Endothelial cell of umbilical vein (primary cell): ENCODE measurements at regions not wholly inside any gene's neighbourhood (a gene's known extent, or its start where the extent isn't known, plus 50 kb on each side); places are given as distances from the start of the nearest gene placed in this dataset.

Source experiments
- BruUV-seq: library from RNA; stranded (reverse); fragments of 400-500 nt; replicated peaks from 2 replicates; lab custom pipeline; 2021; lab: Mats Ljungman, UMichigan
- CTCF ChIA-PET: fragments of 300-600, 350-600 bp; sonication (Branson Sonifier 250); formaldehyde crosslinking; loops from one replicate; lab custom pipeline; 2021; ENCODE audit warnings: antibody characterized with exemption, inconsistent platforms; lab: Charles Lee
- POLR2A ChIA-PET: fragments of 300-600, 350-600 bp; sonication (Branson Sonifier 250); formaldehyde crosslinking; loops from one replicate; lab custom pipeline; 2021; ENCODE audit warnings: antibody characterized with exemption, inconsistent platforms; lab: Charles Lee
- DNase-seq: peaks from one replicate; pipeline ENCODE4 v3.0.0-alpha.2; 2011; ENCODE audit warnings: low read depth, low spot score
- FAIRE-seq: peaks from 2 replicates; lab custom pipeline; 2011; peaks lifted over from hg19 to GRCh38; lab: Jason Lieb, UNC
- H2AFZ ChIP-seq: 2 replicates; pipeline ENCODE4 v1.6.0; 2012; ENCODE audit warnings: low read depth, low read length, control low read depth, inconsistent platforms
- H3K27ac ChIP-seq: 2 replicates; pipeline ENCODE4 v1.5.1; 2011; ENCODE audit warnings: low read depth, mild to moderate bottlenecking, control low read depth, low read length, moderate library complexity; ENCODE audit not compliant: insufficient read depth
- H3K27me3 ChIP-seq, 2 experiments: 2 replicates each; pipeline versions ENCODE4 v1.6.0 to v1.6.1; 2011; ENCODE audit warnings: low read length in 2 of 2, mixed read lengths in 1 of 2; ENCODE audit not compliant: control insufficient read depth in 2 of 2, insufficient read depth in 2 of 2
- H3K36me3 ChIP-seq, 2 experiments: 2 replicates in 1 of 2; 3 replicates in 1 of 2; pipeline ENCODE4 v1.5.1; 2011; ENCODE audit warnings: low read length in 2 of 2, mild to moderate bottlenecking in 1 of 2, moderate library complexity in 1 of 2; ENCODE audit not compliant: control insufficient read depth in 2 of 2, insufficient read depth in 2 of 2; ENCODE audit errors: extremely low read depth in 1 of 2
- H3K4me1 ChIP-seq: 3 replicates; pipeline ENCODE4 v1.5.1; 2011; ENCODE audit warnings: mild to moderate bottlenecking, low read length; ENCODE audit not compliant: control insufficient read depth, insufficient read depth; ENCODE audit errors: extremely low read depth
- H3K4me2 ChIP-seq: 2 replicates; pipeline ENCODE4 v1.6.1; 2011; ENCODE audit warnings: low read length, control low read depth, mixed read lengths; ENCODE audit not compliant: insufficient read depth
- H3K4me3 ChIP-seq, 3 experiments: fragments of 200-600 bp in 1 of 3; sonication (generic), shearing (Covaris generic) in 1 of 3; replicated peaks in 1 of 3; 2 replicates each; pipeline ENCODE4 v1.5.1; 2011 to 2016; ENCODE audit warnings: control low read depth in 3 of 3, low read length in 3 of 3, mild to moderate bottlenecking in 2 of 3, inconsistent platforms in 1 of 3, low read depth in 1 of 3, moderate library complexity in 1 of 3; ENCODE audit not compliant: insufficient read depth in 1 of 3
- H3K79me2 ChIP-seq: 2 replicates; pipeline ENCODE4 v1.6.0; 2012; ENCODE audit warnings: low read length, inconsistent platforms; ENCODE audit not compliant: control insufficient read depth, insufficient read depth
- H3K9ac ChIP-seq: replicated peaks from 2 replicates; pipeline ENCODE3; 2011; ENCODE audit warnings: low read length, control low read depth; ENCODE audit not compliant: insufficient read depth; ENCODE audit errors: extremely low read depth
- H3K9me1 ChIP-seq: replicated peaks from 3 replicates; pipeline ENCODE4 v1.6.0; 2011; ENCODE audit warnings: mild to moderate bottlenecking, low read length; ENCODE audit not compliant: control insufficient read depth, insufficient read depth; ENCODE audit errors: extremely low read depth
- H3K9me3 ChIP-seq: replicated peaks from 2 replicates; pipeline ENCODE4 v1.5.1; 2012; ENCODE audit warnings: low read length, inconsistent platforms; ENCODE audit not compliant: control insufficient read depth, insufficient read depth
- H4K20me1 ChIP-seq: replicated peaks from 2 replicates; pipeline ENCODE3; 2011; ENCODE audit warnings: mild to moderate bottlenecking, low read length; ENCODE audit not compliant: control insufficient read depth, insufficient read depth; ENCODE audit errors: extremely low read depth
- EZH2 ChIP-seq: IDR thresholded peaks from 2 replicates; pipeline ENCODE4 v1.6.1; 2012; ENCODE audit warnings: borderline replicate concordance, low read depth, mild to moderate bottlenecking, moderate library complexity, low read length, inconsistent platforms; ENCODE audit not compliant: severe bottlenecking
- FOS ChIP-seq: IDR thresholded peaks from 2 replicates; pipeline ENCODE4 v1.6.1; 2011; ENCODE audit warnings: mild to moderate bottlenecking, low read length, moderate library complexity, borderline replicate concordance; ENCODE audit not compliant: insufficient read depth
- GATA2 ChIP-seq: IDR thresholded peaks from 2 replicates; pipeline ENCODE4 v1.7.0; 2011; ENCODE audit warnings: low read depth, mild to moderate bottlenecking, moderate library complexity, mixed read lengths, low read length; ENCODE audit not compliant: insufficient read length, insufficient read depth
- JUN ChIP-seq: IDR thresholded peaks from 2 replicates; pipeline ENCODE4 v1.6.1; 2011; ENCODE audit warnings: borderline replicate concordance, low read depth; ENCODE audit not compliant: insufficient read length, insufficient read depth
- MYC ChIP-seq: IDR thresholded peaks from one replicate; pipeline ENCODE4 v1.6.1; 2011; ENCODE audit warnings: mild to moderate bottlenecking, low read depth, low read length
- POLR2A ChIP-seq: IDR thresholded peaks from 2 replicates; pipeline ENCODE4 v1.6.1; 2012; ENCODE audit warnings: low read depth, mild to moderate bottlenecking, control low read depth, low read length
- POLR2AphosphoS5 ChIP-seq: IDR thresholded peaks from 2 replicates; pipeline ENCODE4 v1.6.1; 2012; ENCODE audit warnings: low read depth, mild to moderate bottlenecking, control low read depth, low read length, moderate library complexity; ENCODE audit not compliant: insufficient read depth
- dilution Hi-C: fragments of 300-500 bp; cut with MboI; formaldehyde crosslinking; loops from one replicate; pipeline ENCODE4 v1.15.0; 2019; ENCODE audit warnings: low sequenced_read_pairs; ENCODE audit not compliant: extremely low pct_ligation_motif_present
- intact Hi-C: fragments of 100-400 bp; cut with micrococcal nuclease; formaldehyde crosslinking; loops from one replicate; pipeline ENCODE4 v1.10.0; 2022
- TF ChIP-seq, protein P1 (sequence below), 2 donors: IDR thresholded peaks; 1 replicate in 1 of 2; 2 replicates in 1 of 2; pipeline ENCODE4 v1.5.1; 2011; ENCODE audit warnings: low read length in 2 of 2, mild to moderate bottlenecking in 2 of 2, moderate library complexity in 2 of 2, control low read depth in 1 of 2, inconsistent platforms in 1 of 2, low read depth in 1 of 2; ENCODE audit not compliant: insufficient read depth in 1 of 2; ENCODE audit errors: extremely low read depth in 1 of 2
- TF ChIP-seq, protein P2 (sequence below): IDR thresholded peaks from 2 replicates; pipeline ENCODE4 v1.6.1; 2011; ENCODE audit not compliant: insufficient read depth, insufficient read length

DNA sequence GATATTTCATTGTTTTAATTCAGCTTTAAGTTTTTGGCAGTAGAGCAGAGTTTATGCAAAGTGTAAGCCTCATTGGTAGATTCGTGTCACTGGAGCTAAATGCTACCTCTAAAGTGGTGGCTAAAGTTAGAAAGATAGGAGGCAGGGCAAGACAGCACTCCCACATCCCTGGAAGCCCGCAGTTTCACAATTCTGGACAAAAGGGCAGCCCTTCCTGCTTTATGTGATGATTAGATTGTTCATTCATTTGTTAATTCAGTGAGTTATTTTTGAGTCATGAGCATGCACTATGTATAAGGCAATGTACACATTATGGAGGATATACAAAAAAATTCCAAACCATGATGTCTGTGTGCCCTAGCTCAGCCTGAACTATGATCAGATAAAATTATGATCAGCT is 52.1 kb upstream of the EIF3M start:
- H3K9ac ChIP-seq, result no peak overlapping the region
- H3K4me1 ChIP-seq, result no peaks in the 10 kb centered on the region
- no peaks in the 10 kb centered on the region for H3K27me3 ChIP-seq
- ChIA-PET CTCF (no interaction called here), POLR2A (no interaction called here)
- BruUV-seq, result no TSS peak
- no peak overlapping the region for H2AFZ ChIP-seq
- no peaks in the 10 kb centered on the region for H3K36me3 ChIP-seq
- FAIRE-seq (no peak), DNase-seq (no peak)
- no peak overlapping the region for H3K4me2 ChIP-seq
- no peak overlapping the region for H3K4me3 ChIP-seq
- intact Hi-C loops (no loop called here), dilution Hi-C loops (no loop called here)
- no peaks in the 10 kb centered on the region for H4K20me1 ChIP-seq
- no peaks in the 10 kb centered on the region for H3K9me3 ChIP-seq
- no peaks in the 10 kb centered on the region for H3K79me2 ChIP-seq
- H3K27ac ChIP-seq, result no peak overlapping the region
- H3K9me1 ChIP-seq, result no peaks in the 10 kb centered on the region
- TF ChIP-seq FOS (no peak), POLR2A (no peak), GATA2 (no peak), MYC (no peak), EZH2 (no peak), JUN (no peak), POLR2AphosphoS5 (no peak)
- TF ChIP-seq, protein P1, sequence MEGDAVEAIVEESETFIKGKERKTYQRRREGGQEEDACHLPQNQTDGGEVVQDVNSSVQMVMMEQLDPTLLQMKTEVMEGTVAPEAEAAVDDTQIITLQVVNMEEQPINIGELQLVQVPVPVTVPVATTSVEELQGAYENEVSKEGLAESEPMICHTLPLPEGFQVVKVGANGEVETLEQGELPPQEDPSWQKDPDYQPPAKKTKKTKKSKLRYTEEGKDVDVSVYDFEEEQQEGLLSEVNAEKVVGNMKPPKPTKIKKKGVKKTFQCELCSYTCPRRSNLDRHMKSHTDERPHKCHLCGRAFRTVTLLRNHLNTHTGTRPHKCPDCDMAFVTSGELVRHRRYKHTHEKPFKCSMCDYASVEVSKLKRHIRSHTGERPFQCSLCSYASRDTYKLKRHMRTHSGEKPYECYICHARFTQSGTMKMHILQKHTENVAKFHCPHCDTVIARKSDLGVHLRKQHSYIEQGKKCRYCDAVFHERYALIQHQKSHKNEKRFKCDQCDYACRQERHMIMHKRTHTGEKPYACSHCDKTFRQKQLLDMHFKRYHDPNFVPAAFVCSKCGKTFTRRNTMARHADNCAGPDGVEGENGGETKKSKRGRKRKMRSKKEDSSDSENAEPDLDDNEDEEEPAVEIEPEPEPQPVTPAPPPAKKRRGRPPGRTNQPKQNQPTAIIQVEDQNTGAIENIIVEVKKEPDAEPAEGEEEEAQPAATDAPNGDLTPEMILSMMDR (IDR thresholded peaks at IDR 0.05; ENCODE audit: extremely low read depth in 1 of 2, insufficient read depth in 1 of 2, low read depth in 1 of 2, low read length in 2 of 2), result no peak
- TF ChIP-seq, protein P2, sequence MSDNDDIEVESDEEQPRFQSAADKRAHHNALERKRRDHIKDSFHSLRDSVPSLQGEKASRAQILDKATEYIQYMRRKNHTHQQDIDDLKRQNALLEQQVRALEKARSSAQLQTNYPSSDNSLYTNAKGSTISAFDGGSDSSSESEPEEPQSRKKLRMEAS, result no peak
